DMS79 treated with DMSO at 0.1 percent for 48 hours (cell line): ENCODE measurements at regions not wholly inside any gene's neighbourhood (a gene's known extent, or its start where the extent isn't known, plus 50 kb on each side); places are given as distances from the start of the nearest gene placed in this dataset.

ENCODE experiments used
- DNase-seq: peaks from one replicate; lab custom pipeline; 2025; lab: John Stamatoyannopoulos, UW

GRCh38 chr14:53610947-53611346 lies 345.7 kb downstream of the BMP4 start:
- no peak for DNase-seq

- no peak for DNase-seq
Measured at GRCh38 chr14:53609009-53609408, 347.6 kb downstream of the BMP4 start.

GRCh38 chr14:53608369-53608768 lies 348.3 kb downstream of the BMP4 start:
- no peak for DNase-seq

- DNase-seq, result no peak
Measured at GRCh38 chr14:53606203-53606602, 350.4 kb downstream of the BMP4 start.

GRCh38 chr14:53605562-53605961 lies 351.1 kb downstream of the BMP4 start:
- DNase-seq, result no peak

GRCh38 chr14:53603994-53604393 lies 352.6 kb downstream of the BMP4 start:
- DNase-seq, result no peak

GRCh38 chr14:53601409-53601808 lies 355.2 kb downstream of the BMP4 start:
- no peak for DNase-seq

- peak; percentile 98 for DNase-seq
Measured at GRCh38 chr14:53599221-53599945, 357.2 kb downstream of the BMP4 start.

- peak; percentile 71 for DNase-seq
Measured at GRCh38 chr14:53596853-53597525, 359.6 kb downstream of the BMP4 start.

GRCh38 chr14:53591816-53592215 lies 364.8 kb downstream of the BMP4 start:
- DNase-seq, result no peak

- DNase-seq, result no peak
Measured at GRCh38 chr14:53581504-53581903, 375.1 kb downstream of the BMP4 start.

GRCh38 chr14:53571641-53572328 lies 384.8 kb downstream of the BMP4 start:
- DNase-seq, result no peak

GRCh38 chr14:53570411-53571387 lies 385.9 kb downstream of the BMP4 start:
- DNase-seq, result no peak

- no peak for DNase-seq
Measured at GRCh38 chr14:53569446-53569845, 387.2 kb downstream of the BMP4 start.

GRCh38 chr14:53567236-53567780 lies 389.3 kb downstream of the BMP4 start:
- no peak for DNase-seq

- no peak for DNase-seq
Measured at GRCh38 chr14:53564870-53565269, 391.8 kb downstream of the BMP4 start.

- DNase-seq, result no peak
Measured at GRCh38 chr14:53563628-53564027, 393.0 kb downstream of the BMP4 start.

- DNase-seq, result no peak
Measured at GRCh38 chr14:53553221-53553620, 400.1 kb upstream of the DDHD1 start.

GRCh38 chr14:53551862-53552261 lies 398.7 kb upstream of the DDHD1 start:
- DNase-seq, result peak; percentile 70

GRCh38 chr14:53550776-53551175 lies 397.7 kb upstream of the DDHD1 start:
- DNase-seq, result no peak

GRCh38 chr14:53549956-53550355 lies 396.8 kb upstream of the DDHD1 start:
- no peak for DNase-seq

GRCh38 chr14:53547593-53547992 lies 394.5 kb upstream of the DDHD1 start:
- DNase-seq, result no peak
